Amygdala (tissue), 56 donors: ENCODE measurements at regions not wholly inside any gene's neighbourhood (a gene's known extent, or its start where the extent isn't known, plus 50 kb on each side); places are given as distances from the start of the nearest gene placed in this dataset.
"Not testable (repeated sequence)": the region's sequence is repeated elsewhere in the genome, so short reads cannot be mapped to it uniquely, and the experiment has no call there.

Source experiments
- DNase-seq, 56 donors: peaks; one replicate each; lab custom pipeline; 2025; lab: John Stamatoyannopoulos, UW

GRCh38 chr6:58067867-58068548 lies 750.6 kb downstream of the PRIM2 start:
- not testable (repeated sequence) for DNase-seq

DNA sequence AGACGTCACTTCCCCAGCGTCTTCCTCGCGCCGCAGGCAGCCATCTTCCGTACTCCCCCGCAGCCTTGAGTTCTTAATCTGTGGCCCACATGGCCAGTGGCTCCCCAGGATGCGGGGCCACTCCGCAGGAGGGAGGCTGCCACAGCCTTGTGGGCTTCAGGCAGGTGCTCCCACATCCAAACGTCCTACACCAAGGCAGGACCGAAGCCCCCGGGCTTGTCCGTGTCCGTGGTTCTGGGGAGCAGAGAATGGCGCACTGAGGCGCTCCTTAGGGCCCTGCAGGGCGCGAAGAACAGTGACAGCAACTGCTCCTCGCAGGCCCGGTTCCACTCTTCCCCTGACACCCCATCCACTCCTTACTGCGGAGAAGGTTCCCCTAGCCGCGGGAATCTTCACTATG lies 755.8 kb downstream of the PRIM2 start:
- no peak for DNase-seq

DNA sequence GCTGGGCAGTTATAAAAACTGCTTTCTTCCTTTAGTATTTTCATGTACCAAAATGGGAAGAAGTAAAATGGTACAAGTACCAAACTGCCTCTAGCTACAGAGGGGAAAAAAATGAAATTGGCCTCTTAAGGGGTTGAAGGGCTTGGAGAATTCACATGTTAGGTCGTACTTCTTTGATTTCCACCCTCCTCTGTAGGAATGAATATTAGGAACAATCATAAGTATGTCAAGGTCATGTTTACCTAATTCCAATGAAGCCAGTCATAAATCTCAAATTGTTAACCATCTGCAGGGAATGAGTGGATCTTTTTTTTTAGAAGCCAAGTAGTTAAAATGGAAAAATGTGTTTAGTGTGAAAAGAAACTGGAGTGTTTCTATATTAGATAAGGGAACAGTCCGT lies 772.6 kb downstream of the PRIM2 start:
- not testable (repeated sequence) for DNase-seq

DNA sequence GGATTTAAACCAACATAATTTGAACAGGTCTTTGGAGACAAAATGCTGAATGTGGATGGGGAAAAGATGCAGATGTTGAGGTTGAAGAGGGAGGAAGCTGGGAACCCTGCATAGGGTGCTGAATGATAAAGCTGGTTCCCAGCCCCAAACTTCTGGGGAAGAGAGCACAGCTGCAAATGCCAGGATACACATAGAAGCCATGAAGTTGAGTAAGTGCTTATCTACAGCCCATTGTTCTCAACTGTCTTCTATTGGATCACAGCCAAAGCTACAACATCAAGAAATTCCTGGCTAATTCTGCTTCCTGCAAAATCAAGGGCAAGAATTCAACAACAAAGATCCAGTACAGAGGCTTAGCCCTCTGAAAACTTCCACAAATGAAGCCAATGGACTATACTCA lies 779.8 kb downstream of the PRIM2 start:
- DNase-seq = not testable (repeated sequence)

- DNase-seq = no peak
Measured at GRCh38 chr6:58113960-58114359, 796.5 kb downstream of the PRIM2 start.

GRCh38 chr6:58117162-58117561 lies 799.7 kb downstream of the PRIM2 start:
- DNase-seq = not testable (repeated sequence)

- DNase-seq = not testable (repeated sequence)
Measured at GRCh38 chr6:58121616-58122015, 804.2 kb downstream of the PRIM2 start.

DNA sequence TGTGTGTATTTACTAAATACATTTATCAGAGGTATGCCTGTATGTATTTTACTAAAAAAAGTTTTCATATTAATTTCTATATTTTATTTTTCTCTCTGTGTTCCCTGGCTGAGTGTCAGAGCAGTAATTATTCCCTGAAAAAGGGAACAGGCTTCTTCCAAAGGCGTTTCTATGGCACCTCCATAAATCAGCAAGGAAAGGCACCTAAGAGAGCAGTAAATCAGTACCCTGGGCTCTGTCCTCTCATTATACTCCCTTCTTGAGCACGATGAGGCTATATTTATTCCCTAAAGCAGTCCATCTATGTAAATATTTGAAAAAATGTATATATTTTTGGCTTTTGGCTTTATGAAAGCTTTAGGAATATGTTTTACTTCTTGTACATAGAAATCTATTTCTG lies 806.3 kb downstream of the PRIM2 start:
- not testable (repeated sequence) for DNase-seq

DNA sequence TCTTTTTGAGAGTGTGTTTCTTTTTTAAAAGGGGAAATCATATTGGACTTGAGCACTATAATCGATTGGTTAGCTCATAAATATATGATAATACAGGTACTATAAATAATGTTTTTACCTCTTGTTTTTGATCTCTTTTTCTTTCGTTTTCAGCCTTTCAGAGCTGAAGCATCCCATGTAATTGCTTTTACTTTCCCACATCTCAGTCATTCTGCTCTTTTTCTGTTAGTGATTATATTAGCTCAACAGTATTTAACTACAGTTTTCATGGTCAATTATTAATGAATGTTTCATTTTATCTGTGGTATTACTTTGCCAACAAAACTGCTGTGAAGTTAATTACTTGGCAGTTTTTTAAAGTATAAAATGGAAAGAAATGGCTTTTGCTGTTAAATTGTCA lies 811.1 kb downstream of the PRIM2 start:
- DNase-seq = not testable (repeated sequence)

DNA sequence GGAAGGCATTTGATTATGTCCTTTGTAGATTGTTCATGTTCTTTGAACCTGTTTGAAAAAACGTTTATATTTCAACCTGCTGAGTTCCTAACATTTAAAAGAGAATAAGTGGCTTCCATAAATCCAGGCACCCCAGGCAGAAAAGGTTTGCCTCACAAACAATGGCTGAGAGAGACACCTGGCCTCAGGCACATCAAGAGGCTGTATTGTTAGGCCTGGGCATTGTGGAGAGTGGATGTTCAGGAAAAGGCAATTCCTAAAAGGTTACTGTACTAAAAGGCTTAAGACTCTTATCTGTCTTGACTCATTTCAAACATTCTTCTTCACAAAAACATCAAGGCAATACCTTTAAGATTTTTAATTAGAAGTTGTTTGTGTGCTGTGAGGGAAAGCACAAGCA lies 811.7 kb downstream of the PRIM2 start:
- not testable (repeated sequence) for DNase-seq

GRCh38 chr6:58139746-58140145 lies 822.3 kb downstream of the PRIM2 start:
- not testable (repeated sequence) for DNase-seq

DNA sequence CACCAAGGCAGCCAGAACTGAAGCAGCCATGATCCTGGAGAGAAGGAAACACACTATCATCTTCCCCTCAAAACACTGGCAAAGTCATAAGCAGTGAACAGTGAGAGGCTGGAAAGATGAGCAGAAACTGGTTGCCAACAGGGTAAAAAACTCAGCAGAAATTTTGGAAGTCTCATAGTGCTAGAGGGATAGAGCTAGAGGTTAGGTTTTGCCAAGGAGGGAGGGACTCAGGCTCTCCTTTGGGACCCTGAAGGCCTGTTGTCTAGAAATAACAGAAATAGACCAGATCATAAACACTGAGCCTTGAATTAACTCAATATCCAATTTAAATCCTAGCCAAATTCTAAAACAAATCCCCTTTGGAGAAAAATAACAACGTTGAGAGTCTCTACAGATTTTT lies 853.6 kb downstream of the PRIM2 start:
- not testable (repeated sequence) for DNase-seq

DNA sequence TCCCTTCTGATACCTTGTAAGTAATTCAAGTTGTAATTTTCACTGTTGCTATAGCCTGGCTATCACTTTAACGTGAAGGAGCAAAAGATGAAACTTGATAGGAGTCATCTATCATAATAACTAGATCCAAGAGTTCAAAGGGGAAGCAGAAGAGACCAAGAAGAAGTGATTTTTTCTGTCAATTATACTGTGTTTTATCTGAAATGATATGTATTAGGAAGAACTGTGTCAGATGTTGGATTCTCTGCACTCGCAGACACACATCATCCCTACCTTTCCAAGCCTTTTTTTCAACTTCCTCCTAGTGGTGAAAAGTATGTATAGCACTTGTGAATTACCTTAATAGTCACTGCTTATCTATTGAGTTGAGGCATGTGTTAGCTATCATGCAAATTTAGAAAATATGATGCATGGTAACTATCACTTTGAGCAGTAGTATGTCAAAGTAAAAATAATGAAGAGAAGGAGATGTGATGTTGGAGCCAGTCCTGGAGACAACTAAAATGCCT lies 864.2 kb downstream of the PRIM2 start:
- DNase-seq = not testable (repeated sequence)

GRCh38 chr6:58185300-58185699 lies 867.9 kb downstream of the PRIM2 start:
- not testable (repeated sequence) for DNase-seq

- not testable (repeated sequence) for DNase-seq
Measured at GRCh38 chr6:58193209-58193608, 875.8 kb downstream of the PRIM2 start.

DNA sequence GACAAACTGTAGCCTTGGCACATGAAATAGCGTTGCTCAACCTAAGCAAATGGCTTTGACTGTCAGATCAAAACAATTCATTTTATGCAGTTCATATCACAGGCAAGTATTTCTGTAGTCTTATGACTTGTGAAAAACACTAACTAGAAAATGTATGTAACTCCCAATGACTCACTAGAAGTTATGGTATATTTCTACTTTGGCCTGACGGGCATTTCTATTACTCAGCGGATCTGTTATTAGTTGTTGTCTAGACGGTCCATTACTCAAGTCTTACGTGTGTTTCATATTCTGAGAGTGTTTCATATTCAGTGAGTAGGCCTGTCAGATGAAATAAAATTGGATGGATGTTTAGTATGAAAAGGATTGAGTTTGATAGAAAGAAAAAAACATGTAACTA lies 880.9 kb downstream of the PRIM2 start:
- DNase-seq = no peak

GRCh38 chr6:58237124-58237523 lies 919.7 kb downstream of the PRIM2 start:
- not testable (repeated sequence) for DNase-seq

- not testable (repeated sequence) for DNase-seq
Measured at GRCh38 chr6:58238421-58238820, 921.0 kb downstream of the PRIM2 start.

- DNase-seq = not testable (repeated sequence)
Measured at GRCh38 chr6:58257625-58258024, 940.2 kb downstream of the PRIM2 start.

DNA sequence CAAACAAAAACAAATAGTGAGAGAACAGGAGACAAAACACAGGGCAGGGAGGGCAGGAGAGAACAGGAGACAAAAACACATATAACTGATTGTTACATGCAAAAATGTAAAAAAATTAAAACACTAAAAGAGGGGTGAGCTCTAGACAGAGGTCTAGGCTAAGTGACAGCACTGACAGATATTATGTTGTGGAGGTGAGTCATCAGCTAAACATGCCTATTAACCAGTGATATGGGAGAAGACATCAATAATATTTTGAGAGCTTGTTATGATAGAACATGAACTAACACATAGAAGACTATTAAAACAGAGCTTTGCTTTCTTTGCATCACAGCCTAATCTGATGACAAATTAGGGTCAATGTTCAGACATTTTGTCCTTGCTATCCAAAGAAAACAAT lies 972.7 kb downstream of the PRIM2 start:
- no peak for DNase-seq

- not testable (repeated sequence) for DNase-seq
Measured at GRCh38 chr6:58291319-58291718, 973.9 kb downstream of the PRIM2 start.

DNA sequence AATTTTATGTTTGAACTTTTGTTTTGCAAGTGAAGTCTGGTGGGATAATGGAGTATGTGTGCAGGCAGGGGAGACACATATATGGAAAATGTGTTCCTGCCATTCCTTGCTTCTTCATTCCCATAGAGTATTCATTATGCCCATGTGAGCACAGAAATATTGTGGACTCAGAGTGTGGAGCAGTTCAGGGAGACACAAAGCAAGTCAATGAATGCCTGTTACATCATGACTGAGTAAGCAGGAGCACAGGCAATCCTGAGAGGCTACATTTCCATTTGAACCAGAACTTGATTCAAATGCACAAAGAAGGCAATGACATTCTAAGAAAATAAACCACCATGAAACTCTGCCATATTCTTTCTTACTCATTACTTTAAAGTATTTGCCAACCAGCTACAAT lies 990.5 kb downstream of the PRIM2 start:
- DNase-seq = not testable (repeated sequence)
